NCI-H1048 (cell line): ENCODE measurements at regions not wholly inside any gene's neighbourhood (a gene's known extent, or its start where the extent isn't known, plus 50 kb on each side); places are given as distances from the start of the nearest gene placed in this dataset.
"Not testable (repeated sequence)": the region's sequence is repeated elsewhere in the genome, so short reads cannot be mapped to it uniquely, and the experiment has no call there.

Experiments
- DNase-seq: peaks from one replicate; lab custom pipeline; 2025; lab: John Stamatoyannopoulos, UW

- no peak for DNase-seq
Measured at GRCh38 chr3:86887876-86888275, 103.1 kb downstream of the VGLL3 start.

GRCh38 chr3:86880066-86880465 is 110.9 kb downstream of the VGLL3 start:
- no peak for DNase-seq

GRCh38 chr3:86876504-86877181 is 114.3 kb downstream of the VGLL3 start:
- DNase-seq = not testable (repeated sequence)

- not testable (repeated sequence) for DNase-seq
Measured at GRCh38 chr3:86874790-86875189, 116.2 kb downstream of the VGLL3 start.

GRCh38 chr3:86869566-86869965 is 121.4 kb downstream of the VGLL3 start:
- DNase-seq = no peak

- no peak for DNase-seq
Measured at GRCh38 chr3:86867982-86868381, 123.0 kb downstream of the VGLL3 start.

- no peak for DNase-seq
Measured at GRCh38 chr3:86865506-86865905, 125.4 kb downstream of the VGLL3 start.

- no peak for DNase-seq
Measured at GRCh38 chr3:86856711-86857110, 134.2 kb downstream of the VGLL3 start.

GRCh38 chr3:86849991-86850390 is 141.0 kb downstream of the VGLL3 start:
- DNase-seq = no peak

- DNase-seq = no peak
Measured at GRCh38 chr3:86845726-86846125, 145.2 kb downstream of the VGLL3 start.

- DNase-seq = no peak
Measured at GRCh38 chr3:86838927-86839326, 152.0 kb downstream of the VGLL3 start.

- no peak for DNase-seq
Measured at GRCh38 chr3:86837871-86838270, 153.1 kb downstream of the VGLL3 start.

- DNase-seq = no peak
Measured at GRCh38 chr3:86830566-86830965, 160.4 kb downstream of the VGLL3 start.

GRCh38 chr3:86828751-86829150 is 162.2 kb downstream of the VGLL3 start:
- DNase-seq = no peak

- DNase-seq = not testable (repeated sequence)
Measured at GRCh38 chr3:86827582-86827981, 163.4 kb downstream of the VGLL3 start.

GRCh38 chr3:86826292-86826691 is 164.7 kb downstream of the VGLL3 start:
- no peak for DNase-seq

GRCh38 chr3:86815880-86816279 is 175.1 kb downstream of the VGLL3 start:
- DNase-seq = no peak

GRCh38 chr3:86814918-86815655 is 175.9 kb downstream of the VGLL3 start:
- DNase-seq = no peak

GRCh38 chr3:86814321-86814720 is 176.6 kb downstream of the VGLL3 start:
- no peak for DNase-seq

GRCh38 chr3:86801921-86802320 is 189.0 kb downstream of the VGLL3 start:
- DNase-seq = no peak

- no peak for DNase-seq
Measured at GRCh38 chr3:86801066-86801465, 189.9 kb downstream of the VGLL3 start.

- no peak for DNase-seq
Measured at GRCh38 chr3:86800116-86800515, 190.8 kb downstream of the VGLL3 start.

- DNase-seq = no peak
Measured at GRCh38 chr3:86797946-86798345, 193.0 kb downstream of the VGLL3 start.
